IPS-11a (cell line): ENCODE measurements at regions not wholly inside any gene's neighbourhood (a gene's known extent, or its start where the extent isn't known, plus 50 kb on each side); places are given as distances from the start of the nearest gene placed in this dataset.

Experiments used
- H3K4me3 ChIP-seq: one replicate; pipeline ENCODE4 v1.5.1; 2013; ENCODE audit warnings: low read depth, low read length, control low read depth

GRCh38 chr17:77001487-77001886 lies 133.3 kb downstream of the MGAT5B start:
- no peak overlapping the region for H3K4me3 ChIP-seq

GRCh38 chr17:77002103-77003045 lies 134.2 kb downstream of the MGAT5B start:
- H3K4me3 ChIP-seq: no peak overlapping the region

DNA sequence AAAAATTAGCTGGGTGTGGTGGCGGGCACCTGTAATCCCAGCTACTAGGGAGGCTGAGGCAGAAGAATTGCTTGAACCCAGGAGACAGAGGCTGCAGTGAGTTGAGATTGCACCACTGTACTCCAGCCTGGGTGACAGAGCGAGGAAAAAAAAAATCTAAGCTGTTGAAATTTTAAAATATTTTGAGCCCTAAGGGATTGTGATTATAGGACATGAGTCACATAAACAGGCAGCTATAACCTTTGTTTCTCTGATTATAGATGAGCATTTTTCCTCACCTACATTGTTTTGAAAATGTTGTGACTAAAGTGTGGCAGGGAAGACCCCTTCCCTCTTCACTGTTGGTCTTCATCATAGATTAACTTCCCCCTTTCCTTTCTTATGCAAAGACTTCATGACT lies 135.5 kb downstream of the MGAT5B start:
- no peak overlapping the region for H3K4me3 ChIP-seq

GRCh38 chr17:77006971-77007649 lies 133.7 kb upstream of the SEC14L1 start:
- no peak overlapping the region for H3K4me3 ChIP-seq

GRCh38 chr17:77009877-77010276 lies 130.9 kb upstream of the SEC14L1 start:
- H3K4me3 ChIP-seq: no peak overlapping the region

- no peak overlapping the region for H3K4me3 ChIP-seq
These were observed 130.1 kb upstream of the SEC14L1 start for GRCh38 chr17:77010667-77011066.

DNA sequence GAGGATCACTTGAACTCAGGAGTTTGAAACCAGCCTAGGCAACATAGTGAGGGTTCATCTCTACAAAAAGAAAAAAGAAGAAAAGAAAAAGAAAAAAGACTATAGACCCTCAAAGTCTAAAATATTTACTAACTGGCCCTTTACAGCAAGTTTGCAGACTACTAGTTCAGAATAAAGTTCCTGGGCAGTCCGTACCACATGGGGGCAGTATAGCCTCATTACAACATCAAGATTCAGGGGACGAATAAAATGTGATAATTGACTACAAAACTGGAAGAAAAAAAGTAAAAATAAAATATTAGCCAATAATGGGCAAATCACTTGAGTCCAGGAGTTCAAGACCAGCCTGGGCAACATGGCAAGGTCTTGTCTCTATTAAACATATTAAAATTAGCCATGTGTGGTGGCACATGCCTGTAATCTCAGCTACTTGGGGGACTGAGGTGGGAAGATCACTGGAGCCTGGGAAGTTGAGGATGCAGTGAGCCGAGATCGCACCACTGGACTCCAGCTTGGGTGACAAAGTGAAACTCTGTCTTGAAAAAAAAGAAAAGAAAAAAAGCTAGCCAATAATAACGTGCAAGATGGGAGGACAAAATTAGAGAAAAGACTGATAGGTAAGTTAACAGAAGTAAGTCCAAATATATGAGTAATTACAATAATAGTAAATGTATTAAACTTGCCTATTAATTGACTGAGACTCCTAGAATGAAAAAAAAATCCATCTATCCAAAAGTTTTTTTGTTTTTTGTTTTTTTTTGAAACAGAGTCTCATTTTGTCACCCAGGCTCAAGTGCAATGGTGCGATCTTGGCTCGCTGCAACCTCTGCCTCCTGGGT lies 129.4 kb upstream of the SEC14L1 start:
- H3K4me3 ChIP-seq: no peak overlapping the region

DNA sequence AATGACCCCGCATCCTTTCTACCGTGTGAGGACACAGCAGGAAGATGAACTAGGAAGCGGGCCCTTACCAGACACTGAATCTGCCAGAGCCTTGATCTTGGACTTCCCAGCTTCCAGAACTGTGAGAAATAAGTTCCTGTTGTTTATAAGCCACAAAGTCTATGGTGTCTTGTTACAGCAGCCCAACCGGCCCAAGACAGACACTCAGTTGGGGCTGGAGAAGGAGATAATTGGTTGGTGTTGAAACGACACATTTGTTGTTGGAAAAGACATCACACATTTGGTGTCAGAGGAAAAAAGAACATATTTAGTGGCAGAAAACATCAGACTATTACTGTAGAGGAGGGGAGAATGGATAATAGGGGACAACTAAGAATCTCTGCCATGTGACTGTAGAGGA lies 122.3 kb upstream of the SEC14L1 start:
- no peak overlapping the region for H3K4me3 ChIP-seq

DNA sequence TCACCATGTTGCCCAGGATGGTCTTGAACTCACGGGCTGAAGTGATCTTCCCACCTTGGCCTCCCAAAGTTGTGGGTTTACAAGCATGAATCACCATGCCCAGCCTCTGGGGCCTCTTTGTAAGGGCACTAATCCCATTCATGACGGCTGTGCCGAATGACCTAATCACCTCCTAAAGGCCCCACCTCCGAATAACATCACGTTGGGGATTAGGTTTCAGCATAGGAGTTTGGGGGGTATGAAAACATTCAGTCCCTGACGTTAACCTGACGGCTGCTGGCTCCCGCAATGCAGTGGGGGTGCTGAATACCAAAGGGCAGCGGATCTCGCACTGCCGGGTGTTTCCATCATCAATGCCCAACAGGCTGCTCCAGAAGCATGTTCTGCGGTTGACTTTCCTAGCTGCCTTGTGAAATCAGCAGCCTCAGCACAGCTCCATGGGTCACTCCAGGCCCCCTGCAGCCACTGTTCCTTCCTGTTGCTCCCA lies 120.8 kb upstream of the SEC14L1 start:
- H3K4me3 ChIP-seq: no peak overlapping the region

- H3K4me3 ChIP-seq: no peak overlapping the region
These were observed 119.8 kb upstream of the SEC14L1 start for GRCh38 chr17:77020973-77021372.

DNA sequence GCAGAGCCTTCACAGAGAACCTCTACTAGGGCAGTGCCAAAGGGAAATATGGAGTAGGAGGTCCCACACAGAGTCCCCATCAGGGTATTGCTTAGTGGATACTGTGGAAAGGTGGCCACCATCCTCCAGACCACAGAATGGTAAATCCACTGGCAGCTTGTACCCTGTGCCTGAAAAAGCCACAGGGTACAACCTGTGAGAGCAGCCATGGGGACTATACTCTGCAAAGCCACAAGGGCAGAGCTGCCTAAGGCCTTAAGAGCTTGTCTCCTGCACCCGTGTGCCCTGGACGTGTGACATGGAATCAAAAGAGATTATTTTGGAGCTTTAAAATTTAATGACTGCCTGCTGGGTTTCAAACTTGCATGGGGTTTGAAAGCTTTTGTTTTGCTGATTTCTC lies 118.0 kb upstream of the SEC14L1 start:
- no peak overlapping the region for H3K4me3 ChIP-seq

DNA sequence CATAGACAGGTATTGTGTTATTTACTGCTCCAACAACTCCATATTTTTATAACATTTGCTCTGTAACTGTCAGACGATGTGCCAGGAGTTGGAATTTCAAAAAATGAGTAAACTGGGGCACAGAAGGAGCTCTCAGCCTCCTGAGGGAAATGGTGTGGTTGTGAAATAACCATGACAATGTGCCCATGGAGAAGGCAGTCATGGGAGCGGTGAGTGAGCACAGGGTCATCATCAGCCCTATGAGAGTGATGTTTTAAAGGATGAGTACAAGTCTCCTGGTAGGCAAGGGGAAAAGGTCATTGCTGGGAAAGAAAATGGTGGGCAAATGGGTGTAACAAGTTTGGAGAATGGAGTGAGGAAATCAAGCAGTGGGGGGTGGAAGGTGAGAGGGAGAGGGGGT lies 115.0 kb upstream of the SEC14L1 start:
- no peak overlapping the region for H3K4me3 ChIP-seq

DNA sequence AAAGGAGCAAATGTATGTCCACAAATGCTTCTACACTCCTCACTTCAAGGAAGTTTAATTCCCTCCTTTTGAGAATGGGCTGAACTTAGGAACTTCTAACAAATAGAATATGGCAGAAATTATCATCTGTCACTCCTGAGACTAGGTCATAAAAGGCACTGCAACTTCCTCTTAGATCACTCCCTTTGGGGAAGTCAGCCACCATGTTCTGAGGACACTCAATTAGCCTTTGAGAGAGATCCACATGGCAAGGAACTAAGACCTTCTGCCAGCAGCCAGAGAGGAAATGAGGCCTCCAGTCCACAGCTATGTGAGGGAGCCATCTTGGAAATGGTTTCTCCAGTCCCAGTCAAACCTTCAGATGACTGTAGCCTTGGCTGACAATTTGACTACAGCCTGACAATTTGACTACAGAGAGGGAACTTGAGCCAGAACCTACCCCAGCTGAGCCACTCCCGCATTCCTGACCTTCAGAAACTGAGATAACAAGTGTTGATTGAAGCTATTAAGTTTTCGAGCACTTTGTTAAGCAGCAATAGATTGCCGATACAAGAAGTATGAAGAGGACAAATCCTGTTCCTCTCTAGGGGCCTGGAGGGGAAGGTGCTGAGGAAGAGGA lies 113.4 kb upstream of the SEC14L1 start:
- no peak overlapping the region for H3K4me3 ChIP-seq

DNA sequence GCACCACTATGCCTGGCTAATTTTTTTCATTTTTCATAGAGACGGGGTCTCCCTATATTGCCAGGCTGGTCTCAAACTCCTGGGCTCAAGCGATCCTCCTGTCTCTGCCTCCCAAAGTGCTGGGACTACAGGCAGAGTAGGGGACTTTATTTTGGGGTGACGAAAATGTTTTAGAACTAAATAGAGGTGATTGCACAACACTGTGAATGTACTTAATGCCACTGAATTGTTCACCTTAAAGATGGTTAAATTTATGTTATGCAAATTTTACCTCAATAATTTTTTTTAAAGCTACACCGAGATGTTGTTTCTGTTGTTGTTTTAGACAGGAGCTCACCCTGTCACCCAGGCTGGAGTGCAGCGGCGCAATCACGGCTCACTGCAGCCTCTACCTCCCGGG lies 111.9 kb upstream of the SEC14L1 start:
- no peak overlapping the region for H3K4me3 ChIP-seq

- H3K4me3 ChIP-seq: no peak overlapping the region
These were observed 107.8 kb upstream of the SEC14L1 start for GRCh38 chr17:77032929-77033328.

- H3K4me3 ChIP-seq: no peak overlapping the region
These were observed 106.8 kb upstream of the SEC14L1 start for GRCh38 chr17:77033892-77034404.

- no peak overlapping the region for H3K4me3 ChIP-seq
These were observed 105.9 kb upstream of the SEC14L1 start for GRCh38 chr17:77034677-77035424.

DNA sequence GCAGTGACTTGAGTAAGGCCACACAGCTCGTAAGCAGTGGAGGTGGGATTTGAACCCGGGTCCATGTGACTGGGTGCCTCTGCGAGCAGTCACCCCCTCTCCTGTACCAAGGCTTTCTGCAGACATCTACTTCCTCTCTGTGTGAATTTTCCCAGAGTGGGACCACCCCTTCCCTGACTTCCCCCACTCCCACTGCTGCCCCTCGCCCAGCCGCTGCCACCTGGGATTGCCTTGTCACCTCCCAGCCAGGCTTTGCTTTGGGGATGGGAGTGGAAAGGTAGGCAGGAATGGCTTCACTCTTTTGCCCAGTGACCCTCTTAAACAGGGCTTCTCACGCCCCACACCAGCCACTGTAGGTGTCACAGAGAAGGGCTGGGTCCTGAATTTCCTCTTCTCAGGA lies 105.2 kb upstream of the SEC14L1 start:
- no peak overlapping the region for H3K4me3 ChIP-seq

- H3K4me3 ChIP-seq: no peak overlapping the region
These were observed 104.5 kb upstream of the SEC14L1 start for GRCh38 chr17:77036136-77036840.
